ENCODE measurements at regions not wholly inside any gene's neighbourhood (a gene's known extent, or its start where the extent isn't known, plus 50 kb on each side); places are given as distances from the start of the nearest gene placed in this dataset.
"Not testable (repeated sequence)": the region's sequence is repeated elsewhere in the genome, so short reads cannot be mapped to it uniquely, and the experiment has no call there.

DNA sequence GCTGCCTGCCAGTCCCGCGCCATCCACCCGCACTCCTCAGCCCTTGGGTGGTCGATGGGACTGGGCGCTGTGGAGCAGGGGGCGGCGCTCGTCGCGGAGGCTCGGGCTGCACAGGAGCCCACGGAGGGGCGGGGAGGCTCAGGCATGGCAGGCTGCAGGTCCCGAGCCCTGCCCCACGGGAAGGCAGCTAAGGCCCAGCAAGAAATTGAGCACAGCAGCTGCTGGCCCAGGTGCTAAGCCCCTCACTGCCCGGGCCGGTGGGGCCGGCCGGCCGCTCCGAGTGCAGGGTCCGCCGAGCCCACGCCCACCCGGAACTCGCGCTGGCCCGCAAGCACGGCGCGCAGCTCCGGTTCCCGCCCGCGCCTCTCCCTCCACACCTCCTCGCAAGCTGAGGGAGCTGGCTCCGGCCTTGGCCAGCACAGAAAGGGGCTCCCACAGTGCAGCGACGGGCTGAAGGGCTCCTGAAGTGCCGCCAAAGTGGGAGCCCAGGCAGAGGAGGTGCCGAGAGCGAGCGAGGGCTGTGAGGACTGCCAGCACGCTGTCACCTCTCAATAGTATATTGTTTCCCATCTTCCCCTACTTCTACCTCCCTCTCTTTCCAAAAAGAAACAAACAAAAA is 219.6 kb downstream of the BAMBI start:
- DNase-seq = not testable (repeated sequence)

DNA sequence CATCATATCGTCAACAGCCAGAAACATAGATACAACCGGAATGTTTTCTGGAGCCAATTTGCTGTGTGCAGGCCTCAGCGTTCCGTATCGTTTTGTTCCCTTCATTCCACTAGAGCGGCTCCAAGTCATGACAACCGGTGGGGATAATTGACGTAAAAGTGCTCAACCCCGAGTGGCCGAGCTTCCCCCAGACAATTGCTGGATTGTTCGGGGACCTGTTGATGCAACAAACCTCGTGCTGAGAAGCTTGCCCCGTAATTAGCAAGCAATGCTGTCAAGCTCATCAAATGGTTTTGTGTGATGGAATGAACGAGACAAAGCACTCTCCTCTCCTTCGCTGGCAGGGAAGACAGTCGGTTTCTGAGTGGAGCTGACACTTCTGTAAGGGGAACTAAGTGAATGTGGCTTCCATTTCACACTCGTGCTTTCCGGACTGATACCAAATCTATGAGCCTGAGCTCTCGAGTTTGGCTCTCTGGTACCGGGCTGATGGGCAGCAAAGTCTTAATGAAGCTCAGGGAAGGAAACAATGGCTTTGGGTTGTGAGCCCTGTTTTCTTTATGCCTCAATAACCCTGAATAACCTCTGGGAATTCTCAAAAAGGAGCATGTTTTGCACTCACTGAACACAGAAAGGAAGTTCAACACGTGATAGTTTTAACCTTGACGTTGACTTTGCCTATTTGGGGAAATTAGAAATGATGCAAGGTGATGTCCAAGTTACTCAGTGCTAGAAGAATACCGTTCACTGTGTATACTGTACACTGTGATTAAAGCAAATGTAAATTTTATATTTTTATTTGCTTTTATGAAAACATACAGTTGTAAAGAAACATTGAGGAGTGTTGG is 220.5 kb downstream of the BAMBI start:
- DNase-seq = no peak

DNA sequence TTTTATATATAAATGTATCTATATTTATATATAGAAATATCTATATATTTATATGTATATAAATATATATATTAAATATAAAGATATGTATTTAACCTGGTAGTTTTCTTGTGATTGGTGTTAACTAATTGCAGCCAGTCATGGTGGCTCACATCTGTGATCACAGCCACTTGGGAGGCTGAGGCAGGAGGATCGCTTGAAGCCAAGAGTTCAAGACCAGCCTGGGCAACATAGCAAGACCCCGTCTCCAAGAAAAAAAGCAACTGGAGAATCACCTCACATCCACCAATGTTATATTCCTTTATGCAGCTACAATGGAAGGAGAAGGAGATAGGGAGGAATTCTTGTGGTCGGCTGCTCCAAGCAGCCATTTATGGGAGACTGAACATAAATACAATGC is 224.9 kb downstream of the BAMBI start:
- no peak for DNase-seq

DNA sequence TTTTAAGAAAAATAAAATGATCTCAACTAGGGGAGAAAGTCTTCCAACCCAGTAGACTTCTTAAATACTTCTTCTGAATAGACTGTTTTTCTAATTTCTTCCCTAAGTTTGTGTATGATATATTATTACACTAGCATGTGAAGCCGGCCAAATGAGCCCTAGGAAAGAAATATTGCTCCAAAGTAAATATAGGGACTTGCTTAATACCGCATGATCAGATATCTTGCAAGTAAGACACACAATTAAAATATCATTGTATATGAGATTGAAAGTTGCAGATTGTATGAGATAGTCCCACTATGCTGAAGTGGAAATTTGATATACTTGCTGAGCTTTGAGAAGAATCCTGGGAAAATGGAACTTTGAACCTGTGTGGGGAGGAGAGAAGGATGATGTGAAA is 225.7 kb downstream of the BAMBI start:
- DNase-seq = no peak

DNA sequence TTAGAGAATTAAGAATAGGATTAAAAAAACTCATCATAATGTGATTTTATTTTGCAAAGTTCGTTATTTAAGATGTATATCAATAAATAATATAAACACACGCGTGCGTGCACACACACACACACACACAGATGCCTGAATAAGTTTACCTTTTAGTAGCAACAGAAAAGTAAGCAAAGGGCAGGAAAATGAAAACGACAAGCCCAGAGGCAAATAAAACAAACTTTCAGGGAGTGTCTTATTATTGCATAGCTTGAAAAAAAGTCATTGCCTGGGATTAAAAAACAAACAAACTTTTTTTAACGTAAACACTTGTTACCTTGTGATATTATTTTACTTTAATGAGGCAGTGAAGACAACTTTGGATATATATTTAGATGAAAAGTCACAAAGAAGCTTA is 226.4 kb downstream of the BAMBI start:
- DNase-seq = no peak

DNA sequence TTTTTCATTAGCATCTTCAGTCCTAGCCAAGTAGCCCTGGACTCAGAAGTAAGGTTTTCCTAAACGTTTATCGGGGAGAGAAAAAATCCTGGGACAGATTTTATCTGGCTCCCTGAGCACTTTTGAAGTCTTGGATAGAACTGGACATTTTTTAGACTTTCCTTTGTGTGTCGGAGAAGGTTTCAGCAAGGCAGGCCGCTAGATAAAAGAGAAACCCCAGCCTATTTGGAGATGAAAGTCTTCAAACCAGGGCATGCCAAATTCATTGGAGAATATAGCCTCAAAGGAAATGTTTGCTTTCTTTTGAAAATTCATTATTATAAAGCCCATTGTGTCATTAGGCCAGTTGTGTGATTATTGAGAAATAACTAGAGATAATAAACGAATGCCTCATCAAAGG is 228.1 kb downstream of the BAMBI start:
- no peak for DNase-seq

DNA sequence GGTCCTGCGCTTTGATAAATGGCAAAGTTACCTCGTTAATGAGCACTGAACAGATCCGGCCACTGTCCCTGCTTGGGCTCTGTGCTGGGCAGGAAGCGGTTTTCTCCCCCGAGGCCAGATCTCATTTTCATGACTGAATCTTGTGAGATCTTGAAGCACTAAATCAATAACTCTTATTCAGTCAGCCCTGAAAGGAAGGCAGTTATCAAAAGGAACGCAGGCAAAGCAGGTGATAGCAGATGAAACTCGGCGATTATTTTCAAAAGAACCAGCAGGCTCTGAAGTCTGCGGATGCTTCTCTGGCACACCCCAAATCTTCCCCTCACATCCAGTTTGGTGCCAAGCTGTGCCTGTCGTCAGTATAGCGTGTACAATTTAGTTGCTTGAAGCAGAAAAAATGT is 228.7 kb downstream of the BAMBI start:
- no peak for DNase-seq

DNA sequence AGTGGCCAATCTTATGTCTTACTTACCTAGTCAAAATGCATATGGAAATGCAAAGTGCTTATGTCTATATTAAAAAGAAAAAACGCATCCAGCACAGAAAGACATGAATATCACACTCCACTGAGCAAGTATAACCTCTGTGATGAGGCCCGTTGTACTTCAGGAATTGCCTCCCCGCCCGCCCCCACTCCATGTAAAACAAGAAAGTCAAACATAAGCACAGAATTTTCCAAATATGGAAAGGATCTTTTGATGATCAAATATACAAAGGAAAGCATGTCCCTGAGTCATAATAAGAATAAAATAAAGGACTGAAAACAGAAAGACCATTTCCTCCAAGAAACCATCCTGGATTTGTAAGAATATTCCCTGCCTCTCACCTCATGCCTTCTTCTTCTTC is 229.1 kb downstream of the BAMBI start:
- no peak for DNase-seq

DNA sequence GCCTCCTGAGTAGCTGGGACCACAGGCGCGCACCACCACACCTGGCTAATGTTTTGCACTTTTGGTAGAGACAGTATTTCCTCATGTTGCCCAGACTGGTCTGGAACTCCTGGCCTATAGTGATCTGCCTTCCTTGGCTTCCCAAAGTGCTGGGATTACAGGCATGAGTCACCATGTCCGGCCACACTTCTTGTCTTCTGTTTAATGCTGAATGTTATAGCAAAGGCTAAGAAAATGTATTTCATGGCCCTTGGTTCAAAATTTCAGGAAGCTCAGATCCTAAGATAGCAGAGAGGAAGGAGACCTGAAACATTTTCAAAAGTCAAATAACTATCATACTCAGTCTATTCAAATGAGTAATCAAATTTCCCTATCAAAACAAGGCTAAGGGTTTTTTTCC is 229.6 kb downstream of the BAMBI start:
- DNase-seq = no peak

DNA sequence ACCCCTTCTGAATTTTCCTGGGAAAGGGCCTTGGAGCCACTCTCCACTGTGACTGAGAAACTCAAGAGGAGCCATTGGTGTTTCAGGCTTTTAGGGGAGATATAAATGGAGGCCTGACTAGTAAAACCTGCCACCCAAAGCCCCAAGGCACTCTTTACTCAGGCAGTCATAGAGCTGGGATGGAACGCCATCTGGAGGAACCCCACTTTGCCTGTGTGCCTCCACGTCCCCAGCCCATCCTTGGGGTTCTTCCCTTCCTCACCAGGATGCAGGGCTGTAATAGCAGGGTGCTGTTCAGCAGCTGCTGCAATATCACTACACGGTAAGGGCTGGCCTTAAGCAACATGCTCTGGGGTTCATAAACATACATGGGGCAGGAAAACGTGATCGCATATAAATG is 232.6 kb downstream of the BAMBI start:
- DNase-seq = no peak

DNA sequence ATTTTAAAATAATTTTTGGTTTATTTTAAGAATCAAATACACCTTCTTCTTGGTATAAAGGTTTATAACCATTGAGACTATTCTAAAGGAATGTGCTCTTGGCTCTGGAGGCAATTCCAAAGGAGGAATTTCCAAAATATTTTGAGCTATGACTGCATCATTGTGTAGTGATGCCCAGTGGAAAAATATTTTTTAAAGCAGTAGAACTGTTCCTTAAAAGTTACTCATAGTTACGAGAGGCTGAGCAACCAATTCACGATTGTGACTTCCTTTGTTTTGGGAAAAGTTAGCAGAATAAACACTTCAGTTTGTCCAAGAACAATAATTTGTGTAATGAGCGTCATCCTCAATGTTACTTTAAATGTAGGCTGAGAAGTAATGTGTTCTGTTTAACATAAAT is 233.6 kb downstream of the BAMBI start:
- no peak for DNase-seq

DNA sequence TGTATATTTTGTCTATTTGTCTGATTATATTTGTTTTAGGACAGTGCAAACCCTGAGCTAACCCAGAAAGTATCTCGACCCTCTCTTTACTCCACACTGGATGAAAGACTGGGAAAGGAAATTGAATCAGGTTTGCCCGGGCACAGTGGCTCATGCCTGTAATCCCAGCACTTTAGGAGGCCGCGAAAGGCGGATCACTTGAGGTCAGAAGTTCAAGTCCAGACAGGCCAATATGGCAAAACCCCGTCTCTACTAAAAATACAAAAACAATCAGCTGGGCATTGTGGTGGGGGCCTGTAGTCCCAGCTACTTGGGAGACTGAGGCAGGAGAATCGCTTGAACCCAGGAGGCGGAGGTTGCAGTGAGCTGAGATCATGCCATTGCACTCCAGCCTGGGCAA is 234.2 kb downstream of the BAMBI start:
- not testable (repeated sequence) for DNase-seq

DNA sequence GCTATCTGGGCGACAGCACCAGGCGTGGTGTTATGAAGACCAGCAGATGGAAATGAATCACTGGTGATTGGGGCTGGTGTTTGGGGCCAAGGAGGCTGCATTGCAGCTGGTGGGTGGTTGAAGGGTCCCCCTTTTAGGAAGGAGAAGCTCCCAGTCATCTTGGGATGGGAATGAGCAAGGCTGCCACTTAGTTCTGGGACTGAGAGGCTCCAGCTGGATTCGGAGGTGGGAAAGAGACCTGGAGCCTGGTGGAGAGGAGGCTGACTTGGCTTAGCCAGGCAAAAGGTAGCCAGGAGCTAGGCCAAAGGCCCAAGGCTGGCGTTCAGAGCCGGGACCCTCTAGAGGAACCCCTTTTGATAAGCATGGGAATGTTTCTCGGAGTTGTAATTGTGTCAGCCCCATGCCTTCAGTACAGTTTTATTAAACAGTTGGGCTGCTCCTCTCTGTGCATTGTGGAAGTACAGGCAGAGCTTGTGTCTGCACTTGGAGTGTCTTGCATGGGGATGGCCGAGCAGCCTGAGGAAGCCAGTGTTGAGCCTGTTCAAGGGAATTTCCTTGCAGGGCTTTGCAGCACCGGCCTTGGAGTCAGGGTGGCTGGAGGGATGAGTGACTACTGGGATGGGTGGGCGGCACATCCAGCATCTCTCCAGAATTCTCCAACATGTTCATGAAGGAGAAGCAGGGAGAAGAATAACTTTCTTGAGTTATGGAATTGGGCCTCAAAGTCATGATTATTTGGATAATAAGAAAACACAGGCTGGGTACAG is 234.9 kb downstream of the BAMBI start:
- no peak for DNase-seq

DNA sequence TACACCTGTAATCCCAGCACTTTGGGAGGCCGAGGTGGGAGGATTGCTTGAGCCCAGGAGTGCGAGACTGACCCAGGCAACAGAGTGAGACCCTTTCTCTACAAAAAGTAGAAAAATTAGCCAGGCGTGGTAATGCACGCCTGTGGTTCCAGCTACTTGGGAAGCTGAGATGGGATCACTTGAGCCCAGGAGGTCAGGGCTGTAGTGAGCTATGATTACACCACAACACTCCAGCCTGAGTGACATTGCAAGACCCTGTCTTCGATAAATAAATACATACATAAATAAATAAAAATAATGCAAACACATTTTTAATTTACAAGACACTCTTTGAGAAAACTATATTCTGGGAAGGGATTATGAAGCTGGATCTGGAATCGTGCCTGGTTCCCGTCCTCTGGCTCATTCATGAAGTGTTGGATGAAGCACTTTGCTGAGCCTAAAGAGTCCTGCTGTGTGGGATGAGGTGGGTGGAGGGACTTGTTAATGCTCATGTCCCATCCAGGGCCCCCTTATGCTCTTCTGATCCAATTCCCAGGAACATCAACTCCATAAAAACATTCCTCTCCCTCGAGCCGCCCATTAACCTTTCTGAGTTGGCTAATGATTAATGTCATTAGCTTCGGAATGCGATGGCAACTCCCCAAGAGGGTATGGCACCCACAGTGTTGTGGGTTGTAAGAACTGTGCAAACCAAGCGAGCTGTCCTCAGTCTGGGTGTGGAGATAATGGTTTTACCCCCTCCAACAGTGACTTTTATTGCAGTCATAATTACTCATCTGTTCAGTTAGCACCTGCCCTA is 236.3 kb downstream of the BAMBI start:
- no peak for DNase-seq

DNA sequence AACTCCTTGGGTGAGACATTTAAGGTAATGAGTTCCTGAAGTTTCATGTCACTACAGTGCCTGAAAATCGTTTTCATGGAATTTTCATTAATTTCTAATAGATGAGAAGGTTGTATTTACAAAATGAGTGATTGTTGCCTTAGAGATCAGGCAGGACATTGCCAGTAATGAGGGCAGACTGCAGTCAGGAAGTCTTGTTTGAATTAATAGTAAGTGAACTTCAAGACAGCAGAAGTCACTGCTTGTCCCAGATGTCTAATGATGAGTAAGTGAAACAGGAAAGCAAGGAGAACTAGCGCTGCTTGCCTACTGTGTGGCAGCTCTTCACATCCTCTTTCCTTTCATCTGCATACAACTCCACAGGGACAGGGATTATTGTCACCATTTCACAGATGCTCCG is 237.4 kb downstream of the BAMBI start:
- DNase-seq = no peak

DNA sequence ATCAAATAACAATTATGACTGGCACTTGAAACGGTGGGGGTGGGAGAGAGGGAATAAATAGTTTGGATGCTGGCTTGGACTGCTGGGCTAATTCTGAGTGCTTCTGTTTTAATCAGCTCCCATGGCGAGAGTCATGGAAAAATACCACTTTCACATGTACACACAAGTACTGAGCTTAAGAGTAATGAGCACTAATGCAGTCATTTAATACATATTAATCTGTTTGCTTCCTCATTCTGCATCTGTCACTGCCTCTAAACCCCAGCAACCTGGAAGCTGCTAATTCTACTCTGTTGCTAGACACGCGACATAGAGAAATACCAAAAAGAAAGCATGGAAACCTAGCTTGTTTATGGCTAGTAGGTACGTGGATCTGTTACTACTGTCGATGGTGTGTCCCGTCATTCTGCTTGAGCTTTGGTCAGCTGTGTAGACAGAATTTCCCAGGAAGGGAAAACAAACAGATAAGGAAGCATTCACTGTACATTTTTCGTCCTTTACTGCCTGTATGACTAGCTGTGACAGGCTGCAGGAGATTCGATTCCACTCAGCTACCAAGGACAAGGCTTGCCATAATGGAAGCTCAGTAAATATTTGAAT is 238.8 kb downstream of the BAMBI start:
- DNase-seq = no peak

DNA sequence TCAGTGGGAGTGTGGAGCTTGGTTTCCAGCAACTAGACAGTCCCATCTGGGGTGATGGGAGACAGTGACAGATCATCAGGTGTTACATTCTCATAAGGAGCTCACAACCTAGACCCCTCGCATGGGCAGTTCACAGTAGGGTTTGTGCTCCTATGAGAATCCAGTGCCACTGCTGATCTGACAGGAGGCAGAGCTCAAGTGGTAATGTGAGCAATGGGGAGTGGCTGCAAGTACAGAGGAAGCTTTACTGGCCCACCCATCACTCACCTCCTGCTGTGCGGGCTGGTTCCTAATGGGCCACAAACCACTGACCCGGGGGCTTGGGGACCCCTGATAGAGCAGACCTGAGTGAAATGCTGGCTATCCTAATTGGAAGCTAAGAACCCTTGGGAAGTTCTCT is 242.8 kb downstream of the BAMBI start:
- DNase-seq = no peak

DNA sequence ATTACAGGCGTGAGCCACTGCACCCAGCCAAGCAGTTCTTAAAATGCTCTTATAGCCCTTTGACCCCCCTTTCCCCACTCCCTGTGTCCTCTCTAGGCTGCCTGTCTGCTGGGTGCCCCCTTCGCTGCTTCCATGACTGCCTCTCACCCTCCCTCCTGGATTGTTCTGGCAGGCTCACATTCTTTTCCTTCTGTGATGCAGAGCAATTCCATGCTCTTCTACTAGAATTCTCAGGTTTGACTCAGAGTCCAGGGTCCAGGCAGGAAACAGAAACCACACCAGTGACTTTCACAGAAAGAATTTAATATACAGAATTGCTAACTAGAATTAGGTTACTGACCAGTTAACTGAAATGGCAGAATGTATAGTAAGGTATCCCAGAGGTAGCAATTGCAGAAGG is 244.8 kb downstream of the BAMBI start:
- no peak for DNase-seq

DNA sequence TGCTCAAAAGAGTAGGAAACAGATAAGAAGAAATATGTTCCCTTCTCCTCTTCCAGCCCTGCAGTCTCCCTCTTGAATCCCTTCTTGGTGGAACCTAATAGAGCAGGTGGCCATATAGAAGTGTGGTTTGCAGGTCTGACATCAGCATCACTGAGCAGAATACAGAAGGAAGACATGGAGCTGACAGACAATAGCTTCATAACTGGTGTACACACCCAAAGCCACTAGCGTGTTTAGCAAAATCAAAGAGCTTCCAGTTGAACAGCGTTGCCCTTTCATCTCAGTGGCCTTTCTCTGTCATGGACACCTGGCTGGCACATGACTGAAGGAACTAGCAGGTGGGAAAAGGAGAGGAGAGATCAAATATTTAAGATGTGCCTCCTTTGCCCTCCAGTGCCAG is 245.5 kb downstream of the BAMBI start:
- DNase-seq = no peak

DNA sequence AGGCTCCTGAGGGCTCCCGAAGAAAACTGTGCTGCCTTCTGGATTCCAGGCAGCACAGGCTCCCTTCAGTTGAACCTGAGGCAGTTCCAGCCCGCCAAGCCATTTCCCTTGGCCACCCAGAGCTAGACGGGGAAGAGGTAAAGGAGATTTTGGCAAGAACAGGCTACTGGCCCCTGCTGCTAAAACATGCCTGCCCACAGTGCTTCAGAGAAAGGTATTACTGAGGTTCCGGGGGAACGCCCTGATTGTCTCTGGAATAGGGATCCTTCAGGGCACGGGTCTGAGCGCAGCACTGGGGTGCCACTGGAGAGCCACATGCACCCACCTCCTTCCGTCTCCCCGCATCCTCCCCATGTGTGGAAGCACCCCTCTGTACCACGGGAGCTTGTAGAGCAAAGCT is 247.4 kb downstream of the BAMBI start:
- DNase-seq = no peak

DNA sequence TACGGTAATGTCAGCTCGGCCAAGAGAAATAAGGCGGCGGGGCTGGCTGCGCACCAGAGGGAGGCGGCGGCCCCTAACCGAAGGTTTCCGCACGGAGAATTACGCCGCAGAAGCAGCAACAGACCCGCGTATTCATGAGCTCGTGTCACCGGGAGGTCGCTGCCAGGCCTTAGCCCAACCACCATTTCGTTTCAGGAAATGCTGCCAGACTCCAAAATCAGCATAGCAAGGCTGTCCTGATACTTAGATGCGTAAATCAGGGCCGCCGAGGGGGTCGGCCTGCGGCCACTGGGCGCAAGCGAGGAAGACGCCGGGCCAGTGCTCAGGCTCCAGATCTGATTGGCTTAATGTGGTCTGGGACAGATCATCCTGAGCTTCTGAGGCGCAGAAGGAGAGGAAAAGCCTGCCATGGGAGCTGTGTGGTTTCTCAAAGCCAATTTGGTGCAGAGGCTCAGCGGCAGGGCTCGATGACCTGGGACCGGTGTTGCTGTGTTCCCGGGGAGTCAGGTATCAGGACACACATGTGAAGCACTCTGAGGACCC is 247.9 kb downstream of the BAMBI start:
- DNase-seq = no peak

DNA sequence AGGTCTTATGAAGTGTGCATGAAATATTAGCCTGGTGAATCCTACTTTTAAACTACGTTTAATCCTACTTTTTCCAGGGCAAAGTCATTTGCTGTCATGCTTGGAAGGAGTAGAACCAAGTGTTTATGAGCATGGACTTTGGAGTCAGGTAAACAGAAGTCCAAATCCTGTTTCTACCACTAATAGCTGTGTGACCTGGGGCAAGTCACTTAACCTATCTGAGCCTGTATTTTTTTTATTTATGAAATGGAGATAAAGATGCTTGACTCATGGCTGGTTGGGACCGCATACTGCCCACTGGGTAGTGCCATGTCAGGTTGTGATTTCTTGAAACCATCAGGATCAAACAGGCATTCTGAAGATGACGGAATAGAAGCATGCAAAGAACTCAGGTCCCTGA is 249.6 kb downstream of the BAMBI start:
- no peak for DNase-seq

Data from left kidney (tissue), 1 donor.